Umbilical cord (tissue), 1 donor: ENCODE measurements at regions not wholly inside any gene's neighbourhood (a gene's known extent, or its start where the extent isn't known, plus 50 kb on each side); places are given as distances from the start of the nearest gene placed in this dataset.

Experiments
- DNase-seq: peaks from one replicate; pipeline ENCODE4 v3.0.0-alpha.2; 2015; ENCODE audit warnings: low spot score

DNA sequence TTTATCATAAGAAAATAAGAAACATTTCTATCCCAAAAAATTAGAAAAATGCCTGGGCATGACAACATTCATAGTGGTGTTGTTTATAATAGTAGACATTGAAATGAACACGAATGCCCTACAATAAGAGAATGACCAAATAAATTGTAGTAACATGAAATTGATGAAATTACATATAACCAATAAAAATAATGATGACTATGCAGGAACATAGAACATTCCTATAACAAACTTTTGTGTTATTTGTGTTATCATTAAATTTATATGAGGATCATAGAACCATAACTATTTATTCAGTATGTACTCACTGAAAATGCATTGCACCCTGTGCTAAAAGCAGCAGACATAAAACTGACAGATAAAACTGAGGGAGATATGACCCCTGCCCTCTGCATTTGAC is 399.7 kb downstream of the CBLN4 start:
- no peak for DNase-seq

DNA sequence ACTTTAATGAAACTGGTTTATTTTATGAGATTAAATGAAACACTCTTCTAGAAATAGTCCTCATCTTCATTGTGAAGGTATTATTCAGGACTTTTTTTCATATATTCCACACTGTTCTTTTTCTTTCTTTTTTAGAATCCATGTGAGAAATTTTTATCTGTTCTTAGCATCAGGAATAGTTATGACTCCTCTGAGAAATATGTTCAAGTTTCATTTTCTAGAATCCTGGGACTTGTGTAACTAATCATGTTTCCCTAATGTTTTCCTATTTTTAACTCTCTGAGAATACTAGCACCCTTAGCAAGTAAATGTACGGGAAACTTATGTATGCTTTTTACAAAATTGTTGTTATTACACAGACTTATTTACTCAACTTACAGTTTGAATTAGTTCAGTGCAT is 407.8 kb downstream of the CBLN4 start:
- peak; percentile 12 for DNase-seq

GRCh38 chr20:55596431-55596830 is 408.9 kb downstream of the CBLN4 start:
- DNase-seq: no peak

GRCh38 chr20:55592866-55593265 is 412.5 kb downstream of the CBLN4 start:
- DNase-seq: no peak

DNA sequence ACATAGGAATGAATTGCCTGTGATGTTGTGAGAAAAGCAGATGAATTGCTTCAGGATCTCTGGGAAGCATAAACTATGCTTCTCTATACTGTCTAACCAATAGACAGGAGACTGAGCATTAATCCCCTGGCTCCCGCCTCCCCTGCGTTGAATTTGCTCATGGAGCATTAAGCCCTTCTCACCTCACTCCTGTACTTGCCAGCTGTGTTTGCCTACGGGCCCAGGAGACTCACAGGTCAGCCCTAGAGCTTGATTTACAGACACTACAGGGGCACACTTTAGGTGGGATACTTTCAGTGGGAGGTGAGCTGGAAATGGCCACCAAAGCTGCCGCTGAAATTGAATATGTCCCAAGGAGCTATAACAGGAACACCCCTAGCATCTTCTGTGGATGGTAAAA is 418.7 kb downstream of the CBLN4 start:
- no peak for DNase-seq

DNA sequence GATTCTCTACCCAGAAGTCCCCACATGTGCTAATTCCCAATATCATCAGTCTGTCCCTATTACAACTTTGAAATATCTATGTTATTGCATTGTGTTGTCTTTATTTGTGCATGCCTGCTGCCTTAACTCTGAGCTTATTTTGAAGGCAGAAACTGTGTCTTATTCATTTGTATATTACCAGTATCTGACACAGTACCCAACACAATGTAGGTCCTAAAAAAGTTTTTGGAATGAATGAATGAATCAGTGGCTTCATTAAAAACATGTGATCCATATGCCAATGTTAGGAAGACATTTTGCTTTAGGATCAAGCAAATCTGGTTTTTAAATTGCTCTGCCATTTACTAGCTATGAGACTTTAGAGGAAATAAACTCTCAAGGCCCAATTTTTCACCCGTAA is 420.4 kb downstream of the CBLN4 start:
- no peak for DNase-seq

- no peak for DNase-seq
Measured at GRCh38 chr20:55584307-55584706, 421.0 kb downstream of the CBLN4 start.

DNA sequence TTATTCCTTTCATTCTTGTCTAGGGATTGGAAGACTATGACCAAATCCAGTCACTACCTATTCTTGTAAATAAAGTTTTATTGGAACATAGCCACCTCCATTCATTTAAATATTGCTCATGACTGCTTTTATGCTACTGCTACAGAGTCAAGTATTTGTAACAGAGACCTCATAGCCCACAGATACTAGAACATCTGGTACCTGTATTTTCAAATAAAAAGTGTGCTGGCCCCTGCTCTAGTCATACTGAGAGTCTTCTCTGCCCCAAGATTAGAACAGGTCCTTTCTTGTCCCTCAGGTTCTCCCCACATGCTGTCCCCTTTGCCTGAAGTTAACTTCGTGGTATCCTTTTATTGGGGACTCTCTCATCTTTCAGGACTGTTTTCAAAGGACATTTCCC is 422.3 kb downstream of the CBLN4 start:
- no peak for DNase-seq

- no peak for DNase-seq
Measured at GRCh38 chr20:55582498-55582897, 422.8 kb downstream of the CBLN4 start.

GRCh38 chr20:55581519-55581918 is 423.8 kb downstream of the CBLN4 start:
- DNase-seq: no peak

GRCh38 chr20:55580475-55580874 is 424.8 kb downstream of the CBLN4 start:
- DNase-seq: no peak

DNA sequence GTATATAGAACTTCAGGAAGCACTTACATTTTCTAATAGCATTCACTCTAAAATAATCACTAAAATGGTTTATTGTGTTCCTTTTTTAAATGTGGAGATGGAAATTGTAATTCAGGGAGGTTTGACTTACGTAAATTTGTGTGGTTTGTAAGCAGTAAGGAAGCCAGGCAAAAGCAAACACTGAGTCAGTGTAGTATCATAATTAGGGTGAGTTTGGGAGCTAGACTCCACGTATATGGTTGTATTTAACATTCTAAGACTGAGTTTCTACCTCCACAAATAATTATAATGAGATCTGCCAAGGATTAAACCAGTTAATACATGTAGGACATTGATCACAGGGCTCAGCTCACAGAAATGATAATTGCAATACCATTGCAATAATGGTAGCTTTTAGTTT is 425.5 kb downstream of the CBLN4 start:
- DNase-seq: no peak

DNA sequence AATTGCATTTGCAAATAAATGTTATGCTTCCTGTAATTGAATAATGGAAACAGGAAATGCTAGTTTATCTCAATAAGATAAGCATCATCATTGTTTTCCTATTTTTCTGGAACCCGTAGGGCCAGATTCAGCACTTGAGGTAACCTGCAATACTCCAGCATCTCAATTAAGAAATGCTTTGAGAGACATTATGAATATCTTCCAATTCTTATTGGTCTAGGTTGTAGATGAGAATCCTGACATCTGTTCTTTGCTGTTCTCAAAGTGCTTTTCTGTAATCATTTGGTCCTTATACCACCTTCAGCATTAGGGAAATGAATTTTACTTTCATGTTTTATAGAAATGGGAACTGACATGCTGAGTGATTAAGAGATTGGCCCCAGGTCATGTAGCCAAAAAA is 428.3 kb downstream of the CBLN4 start:
- no peak for DNase-seq

GRCh38 chr20:55569084-55569483 is 436.2 kb downstream of the CBLN4 start:
- no peak for DNase-seq

- no peak for DNase-seq
Measured at GRCh38 chr20:55567826-55568225, 437.5 kb downstream of the CBLN4 start.

DNA sequence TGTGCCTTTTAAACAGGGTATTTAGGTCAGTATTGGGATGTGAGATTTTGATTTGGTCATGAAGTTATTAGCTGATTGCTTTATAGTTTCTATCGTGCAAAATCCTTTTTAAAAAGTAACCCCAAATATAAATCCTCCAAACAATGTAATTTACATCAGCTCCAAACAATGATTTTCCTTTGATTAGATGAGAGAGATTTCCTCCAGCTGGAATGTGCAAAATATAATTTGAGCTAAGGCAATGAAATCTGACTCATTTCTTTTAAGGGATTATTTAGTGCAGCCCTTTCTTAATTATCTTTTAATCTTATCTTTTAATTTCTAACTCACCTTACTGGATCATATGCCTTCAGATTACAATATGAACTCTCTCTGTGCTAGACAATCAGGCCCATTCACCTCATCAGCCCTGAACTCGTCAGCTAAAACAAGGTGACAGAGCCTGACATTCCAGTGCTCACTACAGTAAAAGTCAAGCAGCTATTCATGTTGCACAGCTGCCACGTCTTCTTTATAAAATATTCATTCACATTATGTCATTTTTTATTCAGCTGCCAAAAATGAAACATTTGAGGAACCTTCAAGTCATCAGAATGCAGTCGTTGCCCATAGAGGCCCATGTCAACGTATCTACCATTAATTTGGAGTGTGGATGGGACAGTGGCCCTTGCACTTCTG is 440.1 kb downstream of the CBLN4 start:
- DNase-seq: no peak

DNA sequence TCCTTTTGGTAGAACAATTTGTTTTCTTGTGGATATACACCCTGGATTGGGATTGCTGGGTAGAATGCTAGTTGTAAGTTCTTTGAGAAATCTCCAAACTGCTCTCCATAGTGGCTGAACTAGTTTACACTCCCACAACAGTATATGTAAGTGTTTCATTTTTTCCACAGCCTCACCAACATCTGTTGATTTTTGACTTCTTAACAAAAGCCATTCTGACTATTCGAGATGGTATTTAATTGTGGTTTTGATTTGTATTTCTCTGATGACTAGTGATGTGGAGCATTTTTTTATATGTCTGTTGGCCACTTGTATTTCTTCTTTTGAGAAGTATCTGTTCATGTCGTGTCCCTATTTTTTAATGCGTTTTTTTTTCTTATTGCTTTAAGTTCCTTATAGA is 444.1 kb downstream of the CBLN4 start:
- DNase-seq: no peak

- DNase-seq: no peak
Measured at GRCh38 chr20:55557191-55557590, 448.1 kb downstream of the CBLN4 start.

- no peak for DNase-seq
Measured at GRCh38 chr20:55555075-55555650, 450.2 kb downstream of the CBLN4 start.

DNA sequence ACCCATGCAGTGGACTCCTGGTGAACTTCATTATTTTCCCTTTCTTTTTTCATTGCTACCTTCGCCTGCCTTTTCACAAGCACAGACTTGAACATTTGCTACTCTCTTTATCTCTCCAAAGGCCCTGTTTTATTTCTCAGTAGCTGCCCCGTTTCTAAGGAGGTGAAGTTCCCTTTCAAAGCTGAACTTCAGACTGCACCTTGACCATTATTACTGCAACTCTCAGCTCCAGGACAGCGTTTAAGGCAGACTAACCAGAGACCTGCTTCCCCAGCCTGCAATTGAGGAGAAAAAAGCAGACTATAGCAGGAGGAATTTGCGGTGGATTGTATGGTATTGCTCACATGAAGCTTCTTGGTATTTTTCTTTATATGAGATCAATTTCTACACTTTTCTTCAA is 460.7 kb downstream of the CBLN4 start:
- no peak for DNase-seq

GRCh38 chr20:55540486-55540885 is 464.8 kb downstream of the CBLN4 start:
- DNase-seq: no peak

DNA sequence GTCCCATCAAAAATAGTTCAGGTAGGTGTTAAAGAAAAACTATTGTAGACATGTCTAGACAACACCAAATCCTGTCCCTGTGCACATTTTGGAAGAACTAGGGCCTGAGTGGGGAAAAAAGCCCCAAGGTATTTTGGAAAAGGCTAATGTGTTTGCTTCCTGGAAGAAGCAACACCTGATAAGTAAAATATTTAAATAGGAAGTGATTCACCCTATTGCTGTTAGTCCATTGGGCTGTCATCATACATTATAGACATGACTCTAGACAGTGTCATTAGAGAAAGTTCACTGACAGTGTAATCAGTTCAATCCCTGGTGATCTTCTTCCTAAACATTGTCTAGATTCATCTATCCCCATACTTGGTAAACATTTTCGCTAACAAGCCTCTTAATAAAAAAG is 465.3 kb downstream of the CBLN4 start:
- DNase-seq: no peak

- DNase-seq: no peak
Measured at GRCh38 chr20:55538261-55538908, 466.9 kb downstream of the CBLN4 start.
